ENCODE measurements at regions not wholly inside any gene's neighbourhood (a gene's known extent, or its start where the extent isn't known, plus 50 kb on each side); places are given as distances from the start of the nearest gene placed in this dataset.

GRCh38 chr20:22384978-22385377, 199.4 kb downstream of the FOXA2 start:
- peaks cover 0 to 46% (median 0%) of the 10 kb centered on the region in 4 donors for H3K27me3 ChIP-seq

GRCh38 chr20:22383156-22383555, 201.2 kb downstream of the FOXA2 start:
- TF ChIP-seq POLR2A (IDR thresholded peaks at IDR 0.05) (no peak), CTCF (IDR thresholded peaks at IDR 0.05) (no peak)
- H3K4me3 ChIP-seq, result no peak overlapping the region
- 85 to 88% methylated on average over 4 of the region's 4 CpGs for WGBS, 2 donors
- no peak overlapping the region for H3K27ac ChIP-seq
- H3K36me3 ChIP-seq, result no peaks in the 10 kb centered on the region
- H3K9me3 ChIP-seq, result no peaks in the 10 kb centered on the region
- intact Hi-C loops (cut with DNase I), result no loop called here
- DNase-seq, result no peak
- H3K4me1 ChIP-seq, result peaks cover 0 to 12% (median 0%) of the 10 kb centered on the region in 3 donors
- peaks cover 0 to 34% (median 0%) of the 10 kb centered on the region in 4 donors for H3K27me3 ChIP-seq

More at GRCh38 chr20:22384978-22385377, 199.4 kb downstream of the FOXA2 start:
- 67 to 80% methylated on average over 1 of the region's 3 CpGs for WGBS, 2 donors
- H3K4me3 ChIP-seq, result no peak overlapping the region
- intact Hi-C loops (cut with DNase I), result no loop called here
- H3K36me3 ChIP-seq, result no peaks in the 10 kb centered on the region
- no peaks in the 10 kb centered on the region for H3K9me3 ChIP-seq
- no peak overlapping the region for H3K27ac ChIP-seq
- H3K4me1 ChIP-seq, result peaks cover 0 to 15% (median 0%) of the 10 kb centered on the region in 3 donors
- no peak for DNase-seq
- TF ChIP-seq CTCF (IDR thresholded peaks at IDR 0.05) (no peak), POLR2A (IDR thresholded peaks at IDR 0.05) (no peak)

- H3K9me3 ChIP-seq, result no peaks in the 10 kb centered on the region
- intact Hi-C loops (cut with DNase I), result no loop called here
- H3K4me1 ChIP-seq, result peaks cover 0 to 12% (median 0%) of the 10 kb centered on the region in 3 donors
- H3K4me3 ChIP-seq, result no peak overlapping the region
- peaks cover 0 to 33% (median 0%) of the 10 kb centered on the region in 4 donors for H3K27me3 ChIP-seq
- no peaks in the 10 kb centered on the region for H3K36me3 ChIP-seq
- 33 to 45% methylated on average over 6 of the region's 6 CpGs for WGBS, 2 donors
- no peak for DNase-seq
- no peak overlapping the region for H3K27ac ChIP-seq
- TF ChIP-seq POLR2A (IDR thresholded peaks at IDR 0.05) (no peak), CTCF (IDR thresholded peaks at IDR 0.05) (no peak)
Observed at GRCh38 chr20:22382742-22383141, 201.6 kb downstream of the FOXA2 start.

- WGBS, 2 donors, result 41 to 51% methylated on average over 4 of the region's 4 CpGs
- Histone ChIP-seq H3K4me3 (no peak overlapping the region), H3K9me3 (no peaks in the 10 kb centered on the region), H3K27me3 (peaks cover 0 to 38% (median 0%) of the 10 kb centered on the region in 4 donors), H3K36me3 (no peaks in the 10 kb centered on the region), H3K27ac (no peak overlapping the region), H3K4me1 (peaks cover 0 to 12% (median 0%) of the 10 kb centered on the region in 3 donors)
- TF ChIP-seq POLR2A (IDR thresholded peaks at IDR 0.05) (no peak), CTCF (IDR thresholded peaks at IDR 0.05) (no peak)
- no peak for DNase-seq
- intact Hi-C loops (cut with DNase I), result no loop called here
Observed at GRCh38 chr20:22381812-22382416, 202.5 kb downstream of the FOXA2 start.

- TF ChIP-seq POLR2A (IDR thresholded peaks at IDR 0.05) (no peak), CTCF (IDR thresholded peaks at IDR 0.05) (no peak)
- intact Hi-C loops (cut with DNase I), result loop anchor here (10.0 kb wide), 1 partner anchor 235 kb away; no protein-coding TSS in a partner anchor
- no peak overlapping the region for H3K4me3 ChIP-seq
- no peak for DNase-seq
- no peaks in the 10 kb centered on the region for H3K36me3 ChIP-seq
- no peak overlapping the region for H3K27ac ChIP-seq
- peaks cover 0 to 12% (median 0%) of the 10 kb centered on the region in 3 donors for H3K4me1 ChIP-seq
- peaks cover 0 to 16% (median 0%) of the 10 kb centered on the region in 4 donors for H3K27me3 ChIP-seq
- H3K9me3 ChIP-seq, result no peaks in the 10 kb centered on the region
Observed at GRCh38 chr20:22379472-22379871, 204.9 kb downstream of the FOXA2 start.
